GM21360 (cell line): ENCODE measurements at regions not wholly inside any gene's neighbourhood (a gene's known extent, or its start where the extent isn't known, plus 50 kb on each side); places are given as distances from the start of the nearest gene placed in this dataset.
A peak's percentile ranks its signal among the peaks of the same experiment; 100 is the strongest.

Experiments
- ATAC-seq: cut with Tn5 transposase; IDR thresholded peaks from one replicate; pipeline ENCODE4 v1.9.1; 2021; ENCODE audit warnings: mild to moderate bottlenecking, moderate library complexity; ENCODE audit not compliant: unreplicated experiment

- no peak for ATAC-seq
These were observed 118.7 kb upstream of the FST start for GRCh38 chr5:53361708-53362107.

GRCh38 chr5:53362521-53362941 is 117.9 kb upstream of the FST start:
- ATAC-seq = no peak

GRCh38 chr5:53364061-53364460 is 116.4 kb upstream of the FST start:
- ATAC-seq = no peak

GRCh38 chr5:53366245-53366644 is 114.2 kb upstream of the FST start:
- no peak for ATAC-seq

GRCh38 chr5:53367727-53368126 is 112.7 kb upstream of the FST start:
- ATAC-seq = no peak

- ATAC-seq = no peak
These were observed 111.9 kb upstream of the FST start for GRCh38 chr5:53368516-53368915.

- no peak for ATAC-seq
These were observed 111.3 kb upstream of the FST start for GRCh38 chr5:53368966-53369605.

- ATAC-seq = no peak
These were observed 110.7 kb upstream of the FST start for GRCh38 chr5:53369681-53370080.

GRCh38 chr5:53373451-53374158 is 106.8 kb upstream of the FST start:
- no peak for ATAC-seq

- no peak for ATAC-seq
These were observed 103.6 kb upstream of the FST start for GRCh38 chr5:53376853-53377252.

GRCh38 chr5:53378190-53378589 is 102.2 kb upstream of the FST start:
- no peak for ATAC-seq

GRCh38 chr5:53378590-53379247 is 101.7 kb upstream of the FST start:
- no peak for ATAC-seq

- ATAC-seq = no peak
These were observed 94.1 kb upstream of the FST start for GRCh38 chr5:53386341-53386740.

- no peak for ATAC-seq
These were observed 91.3 kb upstream of the FST start for GRCh38 chr5:53389093-53389492.

GRCh38 chr5:53392073-53392472 is 88.4 kb upstream of the FST start:
- peak; percentile 88 for ATAC-seq

- no peak for ATAC-seq
These were observed 85.6 kb upstream of the FST start for GRCh38 chr5:53394808-53395207.

- ATAC-seq = no peak
These were observed 83.2 kb upstream of the FST start for GRCh38 chr5:53397141-53397757.

- ATAC-seq = no peak
These were observed 82.6 kb upstream of the FST start for GRCh38 chr5:53397845-53398244.

- ATAC-seq = no peak
These were observed 80.3 kb upstream of the FST start for GRCh38 chr5:53399926-53400697.

GRCh38 chr5:53403291-53403690 is 77.1 kb upstream of the FST start:
- no peak for ATAC-seq

- ATAC-seq = no peak
These were observed 76.7 kb upstream of the FST start for GRCh38 chr5:53403758-53404157.
